ENCODE measurements at regions not wholly inside any gene's neighbourhood (a gene's known extent, or its start where the extent isn't known, plus 50 kb on each side); places are given as distances from the start of the nearest gene placed in this dataset.

DNA sequence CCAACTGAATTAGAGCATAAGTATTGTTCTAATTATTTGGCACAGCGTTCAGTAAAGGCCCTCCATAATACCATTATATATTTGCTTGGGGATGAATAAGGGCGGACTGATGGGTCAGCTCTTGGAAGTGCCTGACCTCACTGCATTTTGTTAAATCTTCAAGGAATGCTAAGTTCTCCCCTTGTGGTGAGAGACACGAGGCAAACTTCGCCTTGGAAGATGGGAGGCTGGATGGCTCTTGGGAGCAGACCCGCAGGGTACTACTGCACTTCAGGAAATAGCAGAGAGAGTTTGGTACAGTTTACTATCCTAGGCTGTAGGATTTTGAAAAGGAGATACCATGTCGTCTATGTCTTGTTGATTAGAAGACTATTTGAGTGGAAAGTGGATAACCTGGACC lies 87.0 kb upstream of the RPRML start:
- no peak for TF ChIP-seq EP300 (IDR thresholded peaks at IDR 0.05)
- TF ChIP-seq, protein P1, sequence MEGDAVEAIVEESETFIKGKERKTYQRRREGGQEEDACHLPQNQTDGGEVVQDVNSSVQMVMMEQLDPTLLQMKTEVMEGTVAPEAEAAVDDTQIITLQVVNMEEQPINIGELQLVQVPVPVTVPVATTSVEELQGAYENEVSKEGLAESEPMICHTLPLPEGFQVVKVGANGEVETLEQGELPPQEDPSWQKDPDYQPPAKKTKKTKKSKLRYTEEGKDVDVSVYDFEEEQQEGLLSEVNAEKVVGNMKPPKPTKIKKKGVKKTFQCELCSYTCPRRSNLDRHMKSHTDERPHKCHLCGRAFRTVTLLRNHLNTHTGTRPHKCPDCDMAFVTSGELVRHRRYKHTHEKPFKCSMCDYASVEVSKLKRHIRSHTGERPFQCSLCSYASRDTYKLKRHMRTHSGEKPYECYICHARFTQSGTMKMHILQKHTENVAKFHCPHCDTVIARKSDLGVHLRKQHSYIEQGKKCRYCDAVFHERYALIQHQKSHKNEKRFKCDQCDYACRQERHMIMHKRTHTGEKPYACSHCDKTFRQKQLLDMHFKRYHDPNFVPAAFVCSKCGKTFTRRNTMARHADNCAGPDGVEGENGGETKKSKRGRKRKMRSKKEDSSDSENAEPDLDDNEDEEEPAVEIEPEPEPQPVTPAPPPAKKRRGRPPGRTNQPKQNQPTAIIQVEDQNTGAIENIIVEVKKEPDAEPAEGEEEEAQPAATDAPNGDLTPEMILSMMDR (IDR thresholded peaks at IDR 0.05), result no peak
- no peak for TF ChIP-seq POLR2A (IDR thresholded peaks at IDR 0.05)

Data from upper lobe of left lung (tissue), 4 donors.